Activated effector memory CD4-positive, alpha-beta T cell treated with Interleukin-2 at 50 U/mL for 16 hours (primary cell): ENCODE measurements at regions not wholly inside any gene's neighbourhood (a gene's known extent, or its start where the extent isn't known, plus 50 kb on each side); places are given as distances from the start of the nearest gene placed in this dataset.
"Not testable (repeated sequence)": the region's sequence is repeated elsewhere in the genome, so short reads cannot be mapped to it uniquely, and the experiment has no call there.

Experiments
- DNase-seq: peaks from one replicate; pipeline ENCODE4 v3.0.0-alpha.2; 2020

GRCh38 chr15:77909182-77909940, 168.2 kb downstream of the TBC1D2B start:
- no peak for DNase-seq

- DNase-seq = not testable (repeated sequence)
Observed at GRCh38 chr15:77908752-77909111, 168.8 kb downstream of the TBC1D2B start.

- DNase-seq = no peak
Observed at GRCh38 chr15:77907824-77908751, 169.4 kb downstream of the TBC1D2B start.

- not testable (repeated sequence) for DNase-seq
Observed at GRCh38 chr15:77906062-77906990, 171.2 kb downstream of the TBC1D2B start.

- DNase-seq = no peak
Observed at GRCh38 chr15:77905301-77905920, 172.1 kb downstream of the TBC1D2B start.

- no peak for DNase-seq
Observed at GRCh38 chr15:77904901-77905300, 172.6 kb downstream of the TBC1D2B start.

GRCh38 chr15:77904436-77904821, 173.1 kb downstream of the TBC1D2B start:
- no peak for DNase-seq

- DNase-seq = not testable (repeated sequence)
Observed at GRCh38 chr15:77903761-77904435, 173.6 kb downstream of the TBC1D2B start.

- not testable (repeated sequence) for DNase-seq
Observed at GRCh38 chr15:77902921-77903760, 174.4 kb downstream of the TBC1D2B start.

GRCh38 chr15:77901921-77902750, 175.4 kb downstream of the TBC1D2B start:
- no peak for DNase-seq

GRCh38 chr15:77901251-77901881, 176.1 kb downstream of the TBC1D2B start:
- no peak for DNase-seq

- not testable (repeated sequence) for DNase-seq
Observed at GRCh38 chr15:77900331-77900963, 177.1 kb downstream of the TBC1D2B start.

- not testable (repeated sequence) for DNase-seq
Observed at GRCh38 chr15:77899776-77900175, 177.7 kb downstream of the TBC1D2B start.

- DNase-seq = no peak
Observed at GRCh38 chr15:77898811-77899730, 178.4 kb downstream of the TBC1D2B start.

GRCh38 chr15:77897896-77898406, 179.6 kb downstream of the TBC1D2B start:
- no peak for DNase-seq

GRCh38 chr15:77897113-77897895, 180.2 kb downstream of the TBC1D2B start:
- DNase-seq = not testable (repeated sequence)
